Kidney (tissue), 13 donors: ENCODE measurements at regions not wholly inside any gene's neighbourhood (a gene's known extent, or its start where the extent isn't known, plus 50 kb on each side); places are given as distances from the start of the nearest gene placed in this dataset.

Experiments used
- DNase-seq, 5 donors: peaks; one replicate each; pipeline ENCODE4 v3.0.0-alpha.2; 2013 to 2020
- FAIRE-seq: peaks from 2 replicates; lab custom pipeline; 2012; peaks lifted over from hg19 to GRCh38; lab: Jason Lieb, UNC
- H3K27ac ChIP-seq, 2 donors: one replicate each; pipeline ENCODE4 v1.7.0; 2013; ENCODE audit warnings: low read depth in 2 of 2, low read length in 2 of 2, inconsistent platforms in 1 of 2
- H3K27me3 ChIP-seq: one replicate; pipeline ENCODE4 v1.7.1; 2013; ENCODE audit warnings: low read length, inconsistent platforms; ENCODE audit not compliant: control insufficient read depth, insufficient read depth
- H3K36me3 ChIP-seq, 3 donors: one replicate each; pipeline versions ENCODE4 v1.7.0 to v1.7.1; 2013; ENCODE audit warnings: low read length in 3 of 3, control low read depth in 1 of 3, inconsistent platforms in 1 of 3; ENCODE audit not compliant: insufficient read depth in 3 of 3, control insufficient read depth in 2 of 3
- H3K4me1 ChIP-seq, 3 donors: one replicate each; pipeline versions ENCODE4 v1.7.0 to v1.7.1; 2013; ENCODE audit warnings: low read length in 3 of 3, inconsistent platforms in 1 of 3, low read depth in 1 of 3; ENCODE audit not compliant: control insufficient read depth in 2 of 3, insufficient read depth in 2 of 3
- H3K4me3 ChIP-seq, 3 donors: one replicate each; pipeline versions ENCODE4 v1.7.0 to v1.8.1; 2013; ENCODE audit warnings: low read length in 3 of 3, control low read depth in 1 of 3, inconsistent platforms in 1 of 3
- H3K9ac ChIP-seq, 3 donors: one replicate each; pipeline versions ENCODE4 v1.7.0 to v1.7.1; 2013; ENCODE audit warnings: low read length in 3 of 3, control low read depth in 1 of 3, inconsistent platforms in 1 of 3
- H3K9me3 ChIP-seq, 3 donors: one replicate each; pipeline versions ENCODE4 v1.7.0 to v1.7.1; 2013; ENCODE audit warnings: low read length in 3 of 3, control low read depth in 1 of 3, inconsistent platforms in 1 of 3; ENCODE audit not compliant: control insufficient read depth in 2 of 3, insufficient read depth in 1 of 3
- intact Hi-C: fragments of 100-400 bp; cut with DNase I; formaldehyde crosslinking; loops from one replicate; pipeline ENCODE4 v1.11.1; 2022
- TF ChIP-seq, protein P1 (sequence below): IDR thresholded peaks from 3 replicates; pipeline ENCODE4 v1.5.1; 2012; ENCODE audit warnings: mild to moderate bottlenecking, moderate library complexity, borderline replicate concordance; ENCODE audit not compliant: insufficient read depth; ENCODE audit errors: extremely low read depth
- donor health status: control.
- donor health status: control.
- donor health status: control.
- donor health status: control.
- donor health status: control.
- donor health status: DM: yes; HTN: yes; CAD: no.
- donor health status: Normal renal cell carcinoma (clear cell type).

DNA sequence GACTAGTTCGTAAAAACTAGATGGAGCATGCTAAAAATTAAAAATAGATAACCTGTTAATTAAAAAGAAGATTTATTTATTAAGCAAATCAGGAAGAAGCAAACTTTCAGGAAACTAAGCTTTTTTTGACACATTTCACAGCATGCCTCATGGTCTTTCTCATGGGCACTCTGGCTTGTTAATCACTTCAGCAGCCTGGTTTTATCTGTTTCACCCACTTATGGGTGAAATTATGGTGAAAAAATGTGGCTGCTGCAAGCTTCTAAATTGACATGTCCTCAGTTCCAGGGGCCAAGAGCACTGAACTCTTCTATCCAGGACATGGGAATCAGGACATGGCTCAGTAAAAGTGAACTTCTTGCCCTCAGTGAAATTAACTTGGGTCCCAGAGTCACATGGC is 468.6 kb upstream of the SYT1 start:
- FAIRE-seq: no peak

DNA sequence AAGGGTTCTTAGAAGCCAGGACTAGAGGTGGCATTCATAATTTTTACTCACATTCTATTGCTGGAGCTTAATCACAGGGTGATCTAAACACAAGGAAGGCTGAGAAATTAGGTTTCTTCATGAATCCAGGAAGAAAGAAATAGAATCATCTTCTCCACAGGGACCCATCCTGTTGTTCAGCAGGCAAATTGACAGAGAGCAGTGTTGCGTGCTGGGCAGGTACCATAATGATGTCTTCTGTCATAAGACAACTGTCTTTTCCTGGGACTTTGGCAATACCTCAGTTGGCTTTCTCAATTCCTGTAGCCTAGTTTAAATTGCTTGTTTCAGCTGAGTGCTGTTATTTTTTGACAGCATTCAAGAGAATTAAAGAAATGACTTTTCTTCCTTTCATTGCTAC is 468.0 kb upstream of the SYT1 start:
- Histone ChIP-seq H3K9ac (no peak overlapping the region), H3K9me3 (no peaks in the 10 kb centered on the region), H3K4me1 (peaks cover 0 to 2% (median 0%) of the 10 kb centered on the region in 3 donors), H3K36me3 (no peaks in the 10 kb centered on the region), H3K4me3 (no peak overlapping the region), H3K27me3 (no peaks in the 10 kb centered on the region), H3K27ac (no peak overlapping the region)
- FAIRE-seq: no peak
- DNase-seq: no peak
- TF ChIP-seq, protein P1, sequence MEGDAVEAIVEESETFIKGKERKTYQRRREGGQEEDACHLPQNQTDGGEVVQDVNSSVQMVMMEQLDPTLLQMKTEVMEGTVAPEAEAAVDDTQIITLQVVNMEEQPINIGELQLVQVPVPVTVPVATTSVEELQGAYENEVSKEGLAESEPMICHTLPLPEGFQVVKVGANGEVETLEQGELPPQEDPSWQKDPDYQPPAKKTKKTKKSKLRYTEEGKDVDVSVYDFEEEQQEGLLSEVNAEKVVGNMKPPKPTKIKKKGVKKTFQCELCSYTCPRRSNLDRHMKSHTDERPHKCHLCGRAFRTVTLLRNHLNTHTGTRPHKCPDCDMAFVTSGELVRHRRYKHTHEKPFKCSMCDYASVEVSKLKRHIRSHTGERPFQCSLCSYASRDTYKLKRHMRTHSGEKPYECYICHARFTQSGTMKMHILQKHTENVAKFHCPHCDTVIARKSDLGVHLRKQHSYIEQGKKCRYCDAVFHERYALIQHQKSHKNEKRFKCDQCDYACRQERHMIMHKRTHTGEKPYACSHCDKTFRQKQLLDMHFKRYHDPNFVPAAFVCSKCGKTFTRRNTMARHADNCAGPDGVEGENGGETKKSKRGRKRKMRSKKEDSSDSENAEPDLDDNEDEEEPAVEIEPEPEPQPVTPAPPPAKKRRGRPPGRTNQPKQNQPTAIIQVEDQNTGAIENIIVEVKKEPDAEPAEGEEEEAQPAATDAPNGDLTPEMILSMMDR: no peak
- intact Hi-C loops: no loop called here

More for the DNA sequence above, 468.6 kb upstream of the SYT1 start:
- Histone ChIP-seq H3K36me3 (no peaks in the 10 kb centered on the region), H3K4me1 (peaks cover 0 to 2% (median 0%) of the 10 kb centered on the region in 3 donors), H3K4me3 (no peak overlapping the region), H3K27ac (no peak overlapping the region), H3K9me3 (no peaks in the 10 kb centered on the region), H3K9ac (no peak overlapping the region), H3K27me3 (no peaks in the 10 kb centered on the region)
- intact Hi-C loops: no loop called here
- TF ChIP-seq, protein P1: no peak
- no peak for DNase-seq

DNA sequence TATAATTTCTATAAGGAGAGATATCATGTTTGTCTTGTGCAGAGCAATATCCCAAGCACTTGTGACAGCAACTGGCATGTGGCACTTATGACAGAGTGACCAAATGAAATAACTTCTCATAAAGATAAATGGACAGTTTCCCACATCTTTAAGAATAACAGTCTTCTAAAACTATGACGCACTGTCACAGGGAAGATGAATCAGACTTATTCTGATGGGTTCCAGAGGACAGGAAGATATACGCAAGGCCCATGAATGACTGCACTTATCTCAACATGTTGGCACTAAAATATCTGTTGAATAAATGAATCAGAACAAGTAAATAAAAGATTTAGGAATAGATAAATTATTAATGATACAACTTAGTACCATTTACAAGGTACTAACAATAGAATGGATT is 465.8 kb upstream of the SYT1 start:
- no peaks in the 10 kb centered on the region for H3K9me3 ChIP-seq
- no peak overlapping the region for H3K27ac ChIP-seq
- H3K4me3 ChIP-seq: no peak overlapping the region
- H3K27me3 ChIP-seq: no peaks in the 10 kb centered on the region
- DNase-seq (no peak), FAIRE-seq (no peak)
- H3K4me1 ChIP-seq: no peaks in the 10 kb centered on the region
- TF ChIP-seq, protein P1: no peak
- no peak overlapping the region for H3K9ac ChIP-seq
- intact Hi-C loops: no loop called here
- H3K36me3 ChIP-seq: no peaks in the 10 kb centered on the region
